Heart left ventricle (tissue), 13 donors: ENCODE measurements at regions not wholly inside any gene's neighbourhood (a gene's known extent, or its start where the extent isn't known, plus 50 kb on each side); places are given as distances from the start of the nearest gene placed in this dataset.

ENCODE experiments used
- POLR2A ChIP-seq, 2 donors: fragments of 450-650 bp; IDR thresholded peaks; one replicate each; pipeline ENCODE4 v1.6.1; 2017; ENCODE audit warnings: antibody characterized with exemption in 2 of 2, mild to moderate bottlenecking in 2 of 2, moderate library complexity in 2 of 2
- TF ChIP-seq, protein P1 (sequence below), 12 donors: fragments of 200-600 bp; sonication (generic) in 4 of 12; IDR thresholded peaks; one replicate each; pipeline versions ENCODE4 v1.5.0 to v1.8.0; 2018 to 2022; ENCODE audit warnings: antibody characterized with exemption in 12 of 12, mild to moderate bottlenecking in 5 of 12
- donor health status: ischemic (EF 13 %, LVEDD 7.1; RV severe dilation, severe dysfunction).
- donor health status: DM: no; HTN: yes; CAD: no.
- donor health status: DM: no; HTN: no; CAD: no.
- donor health status: ischemic (EF 25% LVEDD 6.9; RV normal size, moderate dysfunction).
- donor health status: ischemic (EF 25% LVEDD 5.7; RV mildly dilated, moderate dysfunction).
- donor health status: ischemic (EF 35%, LVEDD 5.7; RV mildly dilated, moderate dysfunction).
- donor health status: nonischemic (EF 11% LVEDD 7.7; RV severe dilation, severe dysfunction).
- donor health status: DM: yes; HTN: yes; CAD: no.
- donor health status: PGD.
- donor health status: ischemic (EF 29% LVEDD 5.4; RV normal size, mild dysfunction).
- donor health status: nonischemic (EF 23%, LVEDD 6.1; RV moderate dilation, normal function).

DNA sequence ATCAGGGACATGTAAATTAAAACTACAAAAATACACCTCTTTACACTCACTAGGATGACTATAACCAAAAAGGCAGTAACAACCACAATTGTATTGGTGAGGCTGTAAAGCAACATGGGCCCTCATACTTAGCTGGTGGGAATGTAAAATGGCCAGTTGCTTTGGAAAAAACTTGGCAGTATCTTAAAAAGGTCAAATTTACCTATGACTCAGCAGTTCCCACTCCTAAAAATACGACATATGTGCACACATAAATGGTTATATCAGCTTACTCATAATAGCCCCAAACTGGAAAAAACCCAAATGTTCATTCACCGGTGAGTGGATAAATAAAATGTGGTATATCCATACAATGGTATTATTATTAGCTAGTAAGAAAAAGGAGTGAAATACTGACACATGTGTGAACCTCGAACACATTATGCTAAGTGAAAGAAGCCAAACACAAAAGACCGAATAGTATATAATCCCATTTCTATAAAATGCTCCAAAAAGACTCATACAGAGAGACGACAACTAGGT is 391.4 kb downstream of the NPIPA8 start:
- TF ChIP-seq, protein P1, sequence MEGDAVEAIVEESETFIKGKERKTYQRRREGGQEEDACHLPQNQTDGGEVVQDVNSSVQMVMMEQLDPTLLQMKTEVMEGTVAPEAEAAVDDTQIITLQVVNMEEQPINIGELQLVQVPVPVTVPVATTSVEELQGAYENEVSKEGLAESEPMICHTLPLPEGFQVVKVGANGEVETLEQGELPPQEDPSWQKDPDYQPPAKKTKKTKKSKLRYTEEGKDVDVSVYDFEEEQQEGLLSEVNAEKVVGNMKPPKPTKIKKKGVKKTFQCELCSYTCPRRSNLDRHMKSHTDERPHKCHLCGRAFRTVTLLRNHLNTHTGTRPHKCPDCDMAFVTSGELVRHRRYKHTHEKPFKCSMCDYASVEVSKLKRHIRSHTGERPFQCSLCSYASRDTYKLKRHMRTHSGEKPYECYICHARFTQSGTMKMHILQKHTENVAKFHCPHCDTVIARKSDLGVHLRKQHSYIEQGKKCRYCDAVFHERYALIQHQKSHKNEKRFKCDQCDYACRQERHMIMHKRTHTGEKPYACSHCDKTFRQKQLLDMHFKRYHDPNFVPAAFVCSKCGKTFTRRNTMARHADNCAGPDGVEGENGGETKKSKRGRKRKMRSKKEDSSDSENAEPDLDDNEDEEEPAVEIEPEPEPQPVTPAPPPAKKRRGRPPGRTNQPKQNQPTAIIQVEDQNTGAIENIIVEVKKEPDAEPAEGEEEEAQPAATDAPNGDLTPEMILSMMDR (IDR thresholded peaks at IDR 0.05): no peak
- no peak for TF ChIP-seq POLR2A (IDR thresholded peaks at IDR 0.05)
